ENCODE measurements at regions not wholly inside any gene's neighbourhood (a gene's known extent, or its start where the extent isn't known, plus 50 kb on each side); places are given as distances from the start of the nearest gene placed in this dataset.
"Not testable (repeated sequence)": the region's sequence is repeated elsewhere in the genome, so short reads cannot be mapped to it uniquely, and the experiment has no call there.

- no peaks in the 10 kb centered on the region for H3K27me3 Mint-ChIP-seq
- H3K9me3 Mint-ChIP-seq: no peaks in the 10 kb centered on the region
- H3K27ac Mint-ChIP-seq: peak overlapping the region; percentile 68
- DNase-seq: peak; percentile 33
- ATAC-seq (replicated peaks): peak; percentile 95 to 97
- peaks cover 11 to 26% of the 10 kb centered on the region in 2 donors for H3K4me1 Mint-ChIP-seq
- H3K4me3 Mint-ChIP-seq: peak overlapping the region; percentile 58 to 75
- H3K36me3 Mint-ChIP-seq: no peaks in the 10 kb centered on the region
These were observed 59.7 kb downstream of the RAP2B start for GRCh38 chr3:153221748-153222162.

- not testable (repeated sequence) for H3K36me3 Mint-ChIP-seq; DNase-seq; H3K4me1 Mint-ChIP-seq; H3K27me3 Mint-ChIP-seq; ATAC-seq (replicated peaks); H3K4me3 Mint-ChIP-seq; H3K9me3 Mint-ChIP-seq; H3K27ac Mint-ChIP-seq
These were observed 64.9 kb downstream of the RAP2B start for GRCh38 chr3:153226877-153227276.

- not testable (repeated sequence) for H3K4me3 Mint-ChIP-seq; H3K9me3 Mint-ChIP-seq; H3K27me3 Mint-ChIP-seq; H3K4me1 Mint-ChIP-seq; H3K27ac Mint-ChIP-seq; DNase-seq; H3K36me3 Mint-ChIP-seq; ATAC-seq (replicated peaks)
These were observed 68.4 kb downstream of the RAP2B start for GRCh38 chr3:153230427-153230826.

- H3K4me1 Mint-ChIP-seq; H3K4me3 Mint-ChIP-seq; H3K9me3 Mint-ChIP-seq; H3K27me3 Mint-ChIP-seq; ATAC-seq (replicated peaks); H3K36me3 Mint-ChIP-seq; DNase-seq; H3K27ac Mint-ChIP-seq: not testable (repeated sequence)
These were observed 69.2 kb downstream of the RAP2B start for GRCh38 chr3:153231245-153231644.

GRCh38 chr3:153232050-153232752 lies 70.2 kb downstream of the RAP2B start:
- ATAC-seq (replicated peaks): not testable (repeated sequence)

GRCh38 chr3:153232851-153233271 lies 70.8 kb downstream of the RAP2B start:
- no peak overlapping the region for H3K4me3 Mint-ChIP-seq
- H3K4me1 Mint-ChIP-seq: no peaks in the 10 kb centered on the region
- H3K36me3 Mint-ChIP-seq: no peaks in the 10 kb centered on the region
- DNase-seq: no peak
- H3K27ac Mint-ChIP-seq: no peak overlapping the region
- peaks cover 2 to 5% of the 10 kb centered on the region in 2 donors for H3K9me3 Mint-ChIP-seq
- ATAC-seq (replicated peaks): no peak
- peaks cover 3 to 7% of the 10 kb centered on the region in 2 donors for H3K27me3 Mint-ChIP-seq

More at GRCh38 chr3:153232050-153232752, 70.2 kb downstream of the RAP2B start:
- not testable (repeated sequence) for H3K27me3 Mint-ChIP-seq, H3K4me3 Mint-ChIP-seq, H3K9me3 Mint-ChIP-seq, H3K4me1 Mint-ChIP-seq, DNase-seq, H3K27ac Mint-ChIP-seq, H3K36me3 Mint-ChIP-seq

- Mint-ChIP-seq H3K27ac (no peak overlapping the region), H3K36me3 (no peaks in the 10 kb centered on the region), H3K4me1 (no peaks in the 10 kb centered on the region), H3K9me3 (peaks cover 2 to 5% of the 10 kb centered on the region in 2 donors), H3K27me3 (peaks cover 3 to 7% of the 10 kb centered on the region in 2 donors), H3K4me3 (no peak overlapping the region)
- DNase-seq (no peak), ATAC-seq (replicated peaks) (no peak)
These were observed 72.0 kb downstream of the RAP2B start for GRCh38 chr3:153233986-153234385.

GRCh38 chr3:153242896-153243295 lies 80.9 kb downstream of the RAP2B start:
- Mint-ChIP-seq H3K27me3 (peaks cover 0 to 6% of the 10 kb centered on the region in 2 donors), H3K4me1 (no peaks in the 10 kb centered on the region), H3K9me3 (no peaks in the 10 kb centered on the region), H3K27ac (no peak overlapping the region), H3K4me3 (no peak overlapping the region), H3K36me3 (no peaks in the 10 kb centered on the region)
- no peak for ATAC-seq (replicated peaks)
- no peak for DNase-seq

GRCh38 chr3:153244961-153245360 lies 82.9 kb downstream of the RAP2B start:
- peaks cover 0 to 6% of the 10 kb centered on the region in 2 donors for H3K27me3 Mint-ChIP-seq
- no peak overlapping the region for H3K27ac Mint-ChIP-seq
- H3K9me3 Mint-ChIP-seq: peaks cover 0 to 3% of the 10 kb centered on the region in 2 donors
- no peak overlapping the region for H3K4me3 Mint-ChIP-seq
- peaks cover 0 to 1% of the 10 kb centered on the region in 2 donors for H3K4me1 Mint-ChIP-seq
- ATAC-seq (replicated peaks) (no peak), DNase-seq (no peak)
- no peaks in the 10 kb centered on the region for H3K36me3 Mint-ChIP-seq

- Mint-ChIP-seq H3K9me3 (peaks cover 0 to 3% of the 10 kb centered on the region in 2 donors), H3K27me3 (peaks cover 0 to 6% of the 10 kb centered on the region in 2 donors), H3K36me3 (no peaks in the 10 kb centered on the region), H3K27ac (no peak overlapping the region), H3K4me1 (peaks cover 4 to 8% of the 10 kb centered on the region in 2 donors), H3K4me3 (no peak overlapping the region)
- no peak for DNase-seq
- ATAC-seq (replicated peaks): no peak
These were observed 83.6 kb downstream of the RAP2B start for GRCh38 chr3:153245661-153246060.

GRCh38 chr3:153246331-153246730 lies 84.3 kb downstream of the RAP2B start:
- Mint-ChIP-seq H3K36me3 (no peaks in the 10 kb centered on the region), H3K4me1 (peaks cover 5 to 9% of the 10 kb centered on the region in 2 donors), H3K9me3 (peaks cover 0 to 3% of the 10 kb centered on the region in 2 donors), H3K27me3 (peaks cover 0 to 6% of the 10 kb centered on the region in 2 donors), H3K27ac (no peak overlapping the region), H3K4me3 (no peak overlapping the region)
- DNase-seq (no peak), ATAC-seq (replicated peaks) (no peak)

- DNase-seq (no peak), ATAC-seq (replicated peaks) (no peak)
- H3K4me1 Mint-ChIP-seq: peaks cover 5 to 9% of the 10 kb centered on the region in 2 donors
- H3K36me3 Mint-ChIP-seq: no peaks in the 10 kb centered on the region
- peaks cover 0 to 3% of the 10 kb centered on the region in 2 donors for H3K9me3 Mint-ChIP-seq
- peaks cover 0 to 6% of the 10 kb centered on the region in 2 donors for H3K27me3 Mint-ChIP-seq
- H3K27ac Mint-ChIP-seq: no peak overlapping the region
- no peak overlapping the region for H3K4me3 Mint-ChIP-seq
These were observed 84.8 kb downstream of the RAP2B start for GRCh38 chr3:153246806-153247205.

- ATAC-seq (replicated peaks) (no peak), DNase-seq (no peak)
- Mint-ChIP-seq H3K36me3 (no peaks in the 10 kb centered on the region), H3K4me3 (no peak overlapping the region), H3K27me3 (peaks cover 0 to 2% of the 10 kb centered on the region in 2 donors), H3K27ac (no peak overlapping the region), H3K9me3 (peaks cover 0 to 3% of the 10 kb centered on the region in 2 donors), H3K4me1 (peaks cover 5 to 9% of the 10 kb centered on the region in 2 donors)
These were observed 85.6 kb downstream of the RAP2B start for GRCh38 chr3:153247331-153248330.

- H3K4me3 Mint-ChIP-seq; H3K36me3 Mint-ChIP-seq; H3K4me1 Mint-ChIP-seq; H3K27me3 Mint-ChIP-seq; DNase-seq; H3K9me3 Mint-ChIP-seq; ATAC-seq (replicated peaks); H3K27ac Mint-ChIP-seq: not testable (repeated sequence)
These were observed 86.8 kb downstream of the RAP2B start for GRCh38 chr3:153248835-153249234.

Measured in stimulated activated naive B cell treated with anti-CD40 and anti-IgM and Interleukin-4, amounts not matched to agents 10 μg/mL and 1 μg/mL and 100 μg/mL, for 72 hours (primary cell).